ENCODE measurements at regions not wholly inside any gene's neighbourhood (a gene's known extent, or its start where the extent isn't known, plus 50 kb on each side); places are given as distances from the start of the nearest gene placed in this dataset.
"Not testable (repeated sequence)": the region's sequence is repeated elsewhere in the genome, so short reads cannot be mapped to it uniquely, and the experiment has no call there.

- no peak overlapping the region for H2BK5ac ChIP-seq (ENCODE audit: low read depth, low read length, poor library complexity, severe bottlenecking)
- no peak overlapping the region for H3K14ac ChIP-seq (ENCODE audit: low read length in 2 of 2)
- no peak overlapping the region for H2AK5ac ChIP-seq (ENCODE audit: low read length, severe bottlenecking)
- no peak overlapping the region for H3K4me3 ChIP-seq (ENCODE audit: insufficient read depth in 1 of 2, low read depth in 1 of 2, low read length in 2 of 2)
- no peak overlapping the region for H3K4me2 ChIP-seq (ENCODE audit: low read length, poor library complexity, severe bottlenecking)
- no peak overlapping the region for H3K4ac ChIP-seq (ENCODE audit: low read depth in 1 of 2, low read length in 2 of 2)
- H2AFZ ChIP-seq (ENCODE audit: low read depth, low read length), result no peak overlapping the region
- no peak overlapping the region for H3K9ac ChIP-seq (ENCODE audit: low read length)
- no peak overlapping the region for H4K91ac ChIP-seq (ENCODE audit: low read length)
- 89% methylated on average over 4 of the region's 4 CpGs for WGBS
- H3K27me3 ChIP-seq (ENCODE audit: control insufficient read depth in 1 of 2, insufficient read depth in 1 of 2, low read length in 2 of 2), result no peaks in the 10 kb centered on the region
- no peaks in the 10 kb centered on the region for H3K36me3 ChIP-seq (ENCODE audit: control insufficient read depth in 1 of 2, insufficient read depth in 2 of 2, low read depth in 1 of 2, low read length in 2 of 2)
- H2BK15ac ChIP-seq (ENCODE audit: low read depth, poor library complexity, severe bottlenecking), result no peak overlapping the region
- no peak overlapping the region for H3K23ac ChIP-seq (ENCODE audit: low read length in 2 of 2)
- H3K9me3 ChIP-seq (ENCODE audit: control insufficient read depth, low read length), result peaks cover 10% of the 10 kb centered on the region
- no peak overlapping the region for H3K18ac ChIP-seq (ENCODE audit: low read depth in 1 of 2, low read length in 2 of 2)
- peak; percentile 14 for DNase-seq
- no peak overlapping the region for H2BK12ac ChIP-seq (ENCODE audit: low read length in 2 of 2)
- no peaks in the 10 kb centered on the region for H3K79me1 ChIP-seq (replicated peaks; ENCODE audit: low read length, poor library complexity, severe bottlenecking)
- no peak overlapping the region for H3K27ac ChIP-seq (ENCODE audit: low read length, poor library complexity, severe bottlenecking)
- H4K8ac ChIP-seq (ENCODE audit: low read length), result no peak overlapping the region
- no peak overlapping the region for H2BK120ac ChIP-seq (ENCODE audit: low read depth, low read length)
- peaks cover 3% of the 10 kb centered on the region for H3K4me1 ChIP-seq (ENCODE audit: control insufficient read depth, insufficient read depth, low read depth, low read length)
These were observed 228.9 kb upstream of the SPOPL start for GRCh38 chr2:138272524-138273195.

GRCh38 chr2:138273280-138273679 is 228.3 kb upstream of the SPOPL start:
- 98% methylated on average over 10 of the region's 12 CpGs for WGBS
- peaks cover 10% of the 10 kb centered on the region for H3K9me3 ChIP-seq (ENCODE audit: control insufficient read depth, low read length)
- not testable (repeated sequence) for H3K27me3 ChIP-seq (ENCODE audit: control insufficient read depth in 1 of 2, insufficient read depth in 1 of 2, low read length in 2 of 2); H3K79me1 ChIP-seq (replicated peaks; ENCODE audit: low read length, poor library complexity, severe bottlenecking); H3K36me3 ChIP-seq (ENCODE audit: control insufficient read depth in 1 of 2, insufficient read depth in 2 of 2, low read depth in 1 of 2, low read length in 2 of 2); H3K27ac ChIP-seq (ENCODE audit: low read length, poor library complexity, severe bottlenecking); H3K23ac ChIP-seq (ENCODE audit: low read length in 2 of 2); H2BK120ac ChIP-seq (ENCODE audit: low read depth, low read length); H2BK12ac ChIP-seq (ENCODE audit: low read length in 2 of 2); H3K9ac ChIP-seq (ENCODE audit: low read length); H3K14ac ChIP-seq (ENCODE audit: low read length in 2 of 2); H2BK5ac ChIP-seq (ENCODE audit: low read depth, low read length, poor library complexity, severe bottlenecking); H3K4ac ChIP-seq (ENCODE audit: low read depth in 1 of 2, low read length in 2 of 2); H3K4me3 ChIP-seq (ENCODE audit: insufficient read depth in 1 of 2, low read depth in 1 of 2, low read length in 2 of 2); H3K4me2 ChIP-seq (ENCODE audit: low read length, poor library complexity, severe bottlenecking); H2AFZ ChIP-seq (ENCODE audit: low read depth, low read length); H4K8ac ChIP-seq (ENCODE audit: low read length); H2AK5ac ChIP-seq (ENCODE audit: low read length, severe bottlenecking); H4K91ac ChIP-seq (ENCODE audit: low read length); H3K4me1 ChIP-seq (ENCODE audit: control insufficient read depth, insufficient read depth, low read depth, low read length); DNase-seq; H3K18ac ChIP-seq (ENCODE audit: low read depth in 1 of 2, low read length in 2 of 2); H2BK15ac ChIP-seq (ENCODE audit: low read depth, poor library complexity, severe bottlenecking)

GRCh38 chr2:138274421-138275291 is 226.9 kb upstream of the SPOPL start:
- Histone ChIP-seq H4K8ac (ENCODE audit: low read length) (no peak overlapping the region), H3K4me2 (ENCODE audit: low read length, poor library complexity, severe bottlenecking) (no peak overlapping the region), H2AFZ (ENCODE audit: low read depth, low read length) (no peak overlapping the region), H2BK5ac (ENCODE audit: low read depth, low read length, poor library complexity, severe bottlenecking) (no peak overlapping the region), H3K27ac (ENCODE audit: low read length, poor library complexity, severe bottlenecking) (no peak overlapping the region), H3K14ac (ENCODE audit: low read length in 2 of 2) (no peak overlapping the region), H2BK120ac (ENCODE audit: low read depth, low read length) (no peak overlapping the region), H3K79me1 (replicated peaks; ENCODE audit: low read length, poor library complexity, severe bottlenecking) (no peaks in the 10 kb centered on the region), H3K36me3 (ENCODE audit: control insufficient read depth in 1 of 2, insufficient read depth in 2 of 2, low read depth in 1 of 2, low read length in 2 of 2) (no peaks in the 10 kb centered on the region), H2AK5ac (ENCODE audit: low read length, severe bottlenecking) (no peak overlapping the region), H3K23ac (ENCODE audit: low read length in 2 of 2) (no peak overlapping the region), H2BK15ac (ENCODE audit: low read depth, poor library complexity, severe bottlenecking) (no peak overlapping the region), H3K27me3 (ENCODE audit: control insufficient read depth in 1 of 2, insufficient read depth in 1 of 2, low read length in 2 of 2) (no peaks in the 10 kb centered on the region), H3K4me3 (ENCODE audit: insufficient read depth in 1 of 2, low read depth in 1 of 2, low read length in 2 of 2) (peak overlapping the region in 1 of 2 experiments; percentile 38), H4K91ac (ENCODE audit: low read length) (no peak overlapping the region), H3K4ac (ENCODE audit: low read depth in 1 of 2, low read length in 2 of 2) (no peak overlapping the region), H3K18ac (ENCODE audit: low read depth in 1 of 2, low read length in 2 of 2) (no peak overlapping the region), H2BK12ac (ENCODE audit: low read length in 2 of 2) (no peak overlapping the region), H3K4me1 (ENCODE audit: control insufficient read depth, insufficient read depth, low read depth, low read length) (peaks cover 3% of the 10 kb centered on the region), H3K9me3 (ENCODE audit: control insufficient read depth, low read length) (peaks cover 10% of the 10 kb centered on the region), H3K9ac (ENCODE audit: low read length) (no peak overlapping the region)
- DNase-seq, result no peak
- WGBS, result 75% methylated on average over 1 of the region's 3 CpGs

- H3K4me3 ChIP-seq (ENCODE audit: insufficient read depth in 1 of 2, low read depth in 1 of 2, low read length in 2 of 2), result peak overlapping the region in 1 of 2 experiments; percentile 38
- H2AFZ ChIP-seq (ENCODE audit: low read depth, low read length), result no peak overlapping the region
- no peak overlapping the region for H2BK12ac ChIP-seq (ENCODE audit: low read length in 2 of 2)
- no peaks in the 10 kb centered on the region for H3K27me3 ChIP-seq (ENCODE audit: control insufficient read depth in 1 of 2, insufficient read depth in 1 of 2, low read length in 2 of 2)
- 56% methylated on average over 2 of the region's 2 CpGs for WGBS
- H3K9me3 ChIP-seq (ENCODE audit: control insufficient read depth, low read length), result peaks cover 10% of the 10 kb centered on the region
- H3K23ac ChIP-seq (ENCODE audit: low read length in 2 of 2), result peak overlapping the region in 1 of 2 experiments; percentile 23
- no peak overlapping the region for H3K14ac ChIP-seq (ENCODE audit: low read length in 2 of 2)
- H3K79me1 ChIP-seq (replicated peaks; ENCODE audit: low read length, poor library complexity, severe bottlenecking), result no peaks in the 10 kb centered on the region
- no peak overlapping the region for H4K91ac ChIP-seq (ENCODE audit: low read length)
- peak overlapping the region; percentile 26 for H3K9ac ChIP-seq (ENCODE audit: low read length)
- H3K4me1 ChIP-seq (ENCODE audit: control insufficient read depth, insufficient read depth, low read depth, low read length), result peaks cover 3% of the 10 kb centered on the region
- H3K4ac ChIP-seq (ENCODE audit: low read depth in 1 of 2, low read length in 2 of 2), result no peak overlapping the region
- H3K27ac ChIP-seq (ENCODE audit: low read length, poor library complexity, severe bottlenecking), result peak overlapping the region; percentile 17
- H3K4me2 ChIP-seq (ENCODE audit: low read length, poor library complexity, severe bottlenecking), result no peak overlapping the region
- H2BK15ac ChIP-seq (ENCODE audit: low read depth, poor library complexity, severe bottlenecking), result no peak overlapping the region
- H2BK5ac ChIP-seq (ENCODE audit: low read depth, low read length, poor library complexity, severe bottlenecking), result no peak overlapping the region
- H2AK5ac ChIP-seq (ENCODE audit: low read length, severe bottlenecking), result no peak overlapping the region
- no peak overlapping the region for H4K8ac ChIP-seq (ENCODE audit: low read length)
- H3K36me3 ChIP-seq (ENCODE audit: control insufficient read depth in 1 of 2, insufficient read depth in 2 of 2, low read depth in 1 of 2, low read length in 2 of 2), result no peaks in the 10 kb centered on the region
- DNase-seq, result no peak
- H2BK120ac ChIP-seq (ENCODE audit: low read depth, low read length), result no peak overlapping the region
- H3K18ac ChIP-seq (ENCODE audit: low read depth in 1 of 2, low read length in 2 of 2), result no peak overlapping the region
These were observed 226.3 kb upstream of the SPOPL start for GRCh38 chr2:138275292-138275690.

Measured in mesenchymal stem cell (in vitro differentiated cells and primary cell).